GM13977 (cell line): ENCODE measurements at regions not wholly inside any gene's neighbourhood (a gene's known extent, or its start where the extent isn't known, plus 50 kb on each side); places are given as distances from the start of the nearest gene placed in this dataset.

ENCODE experiments used
- DNase-seq: peaks from one replicate; pipeline ENCODE4 v3.0.0; 2012; ENCODE audit warnings: low spot score
- in situ Hi-C: fragments of 300-500 bp; cut with MboI; formaldehyde crosslinking; loops from one replicate; pipeline ENCODE4 v1.12.0; 2022; ENCODE audit warnings: low sequenced_read_pairs, low pct_unique_long_range_greater_than_20kb, mixed read lengths, inconsistent platforms; ENCODE audit not compliant: unreplicated experiment
- TF ChIP-seq, protein P1 (sequence below): IDR thresholded peaks from 2 replicates; pipeline ENCODE4 v1.5.1; 2012; ENCODE audit warnings: mild to moderate bottlenecking, control low read depth; ENCODE audit not compliant: insufficient read depth; ENCODE audit errors: extremely low read depth, missing control alignments

DNA sequence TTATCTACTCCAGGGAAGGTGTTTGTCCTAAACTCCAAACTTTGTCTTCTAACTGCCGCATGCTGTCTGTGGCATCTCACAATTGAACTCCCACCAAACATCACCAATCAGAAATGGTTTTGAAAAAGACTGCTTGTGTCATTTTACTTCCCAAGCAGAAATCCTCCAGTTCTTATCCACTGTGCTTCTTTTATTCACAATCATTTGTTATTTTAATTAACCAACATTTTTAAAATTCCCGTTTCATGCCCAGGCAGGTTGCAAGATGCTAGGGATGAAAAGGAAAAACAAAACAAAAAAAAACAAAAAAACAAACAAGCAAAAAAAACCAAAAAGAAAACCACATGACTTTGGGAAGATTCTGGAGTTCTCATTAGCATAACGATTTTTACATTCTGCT lies 63.5 kb upstream of the RAB27B start:
- TF ChIP-seq, protein P1, sequence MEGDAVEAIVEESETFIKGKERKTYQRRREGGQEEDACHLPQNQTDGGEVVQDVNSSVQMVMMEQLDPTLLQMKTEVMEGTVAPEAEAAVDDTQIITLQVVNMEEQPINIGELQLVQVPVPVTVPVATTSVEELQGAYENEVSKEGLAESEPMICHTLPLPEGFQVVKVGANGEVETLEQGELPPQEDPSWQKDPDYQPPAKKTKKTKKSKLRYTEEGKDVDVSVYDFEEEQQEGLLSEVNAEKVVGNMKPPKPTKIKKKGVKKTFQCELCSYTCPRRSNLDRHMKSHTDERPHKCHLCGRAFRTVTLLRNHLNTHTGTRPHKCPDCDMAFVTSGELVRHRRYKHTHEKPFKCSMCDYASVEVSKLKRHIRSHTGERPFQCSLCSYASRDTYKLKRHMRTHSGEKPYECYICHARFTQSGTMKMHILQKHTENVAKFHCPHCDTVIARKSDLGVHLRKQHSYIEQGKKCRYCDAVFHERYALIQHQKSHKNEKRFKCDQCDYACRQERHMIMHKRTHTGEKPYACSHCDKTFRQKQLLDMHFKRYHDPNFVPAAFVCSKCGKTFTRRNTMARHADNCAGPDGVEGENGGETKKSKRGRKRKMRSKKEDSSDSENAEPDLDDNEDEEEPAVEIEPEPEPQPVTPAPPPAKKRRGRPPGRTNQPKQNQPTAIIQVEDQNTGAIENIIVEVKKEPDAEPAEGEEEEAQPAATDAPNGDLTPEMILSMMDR, result no peak
- in situ Hi-C loops, result no loop called here
- DNase-seq, result no peak

DNA sequence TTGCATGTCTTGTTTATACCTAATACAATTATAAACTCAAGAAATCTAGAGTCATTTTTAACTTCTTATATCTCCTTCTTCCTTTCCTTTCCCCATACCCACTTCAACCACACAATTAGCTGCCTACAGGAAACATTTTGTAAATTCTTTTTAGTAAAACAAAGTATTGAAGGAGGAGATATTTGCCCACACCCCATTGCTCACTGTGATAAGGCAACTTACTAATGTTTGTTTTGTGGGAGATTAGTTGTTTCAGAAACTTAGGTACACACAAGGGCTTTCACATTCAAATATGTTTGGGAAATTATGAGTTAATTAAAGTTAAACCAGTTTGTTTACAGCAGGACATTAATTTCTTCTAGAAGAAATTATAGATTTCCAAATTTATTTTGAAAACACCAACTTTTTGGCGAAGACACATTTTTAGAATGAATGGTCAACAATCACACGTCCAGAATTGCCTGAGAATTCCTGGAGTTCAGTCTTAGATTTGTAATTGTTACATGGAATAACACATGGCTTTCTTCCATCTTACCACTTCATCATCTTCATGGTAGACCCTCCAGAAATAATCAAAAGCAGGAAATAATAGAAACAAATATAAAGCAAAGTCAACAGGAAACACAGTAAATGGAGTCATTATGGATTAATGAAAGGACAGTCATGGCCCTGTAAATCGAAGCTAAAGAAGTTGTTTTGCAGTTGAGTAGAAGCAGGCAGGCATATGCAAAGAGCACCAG lies 62.5 kb upstream of the RAB27B start:
- in situ Hi-C loops, result no loop called here
- DNase-seq, result no peak

DNA sequence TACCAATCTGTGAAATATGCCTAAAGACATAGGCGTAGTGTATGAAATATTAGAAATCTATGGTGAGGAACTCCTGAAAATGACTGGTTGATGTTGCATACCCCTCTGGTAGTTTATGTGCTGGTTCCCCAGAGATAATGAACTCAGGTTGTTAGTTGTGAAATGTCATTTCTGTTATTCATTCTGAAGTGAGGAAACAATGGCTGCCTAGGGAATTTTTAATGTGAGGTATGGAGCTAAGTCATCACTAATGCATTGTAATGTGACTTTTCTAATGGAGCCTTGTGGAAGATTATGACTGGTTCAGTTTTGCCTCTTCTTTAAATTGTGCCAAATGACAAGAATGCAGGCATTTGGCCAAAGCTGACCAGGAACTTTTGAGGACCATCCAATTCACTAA lies 61.6 kb upstream of the RAB27B start:
- in situ Hi-C loops, result no loop called here
- TF ChIP-seq, protein P1, result no peak
- no peak for DNase-seq

More for the DNA sequence above, 62.5 kb upstream of the RAB27B start:
- TF ChIP-seq, protein P1, result no peak

DNA sequence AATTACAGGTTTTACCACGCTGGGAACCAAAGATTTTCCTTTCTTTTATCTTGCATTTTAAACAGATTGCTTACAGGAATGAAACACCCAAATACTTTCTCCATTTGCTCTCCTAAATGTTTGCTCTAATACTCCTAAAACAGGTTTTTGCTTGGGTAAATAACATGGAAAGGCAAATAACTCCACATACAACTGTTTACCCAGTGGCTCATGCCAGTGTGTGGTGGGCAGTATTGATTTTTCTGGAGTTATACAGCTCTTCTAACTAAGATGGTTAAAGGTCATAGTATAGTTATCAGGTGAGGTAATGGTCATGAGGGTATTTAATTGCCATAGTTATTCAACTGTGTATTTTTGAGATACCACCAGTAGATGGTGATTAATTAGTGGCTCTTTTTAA lies 61.2 kb upstream of the RAB27B start:
- in situ Hi-C loops, result no loop called here
- TF ChIP-seq, protein P1, result no peak
- no peak for DNase-seq

DNA sequence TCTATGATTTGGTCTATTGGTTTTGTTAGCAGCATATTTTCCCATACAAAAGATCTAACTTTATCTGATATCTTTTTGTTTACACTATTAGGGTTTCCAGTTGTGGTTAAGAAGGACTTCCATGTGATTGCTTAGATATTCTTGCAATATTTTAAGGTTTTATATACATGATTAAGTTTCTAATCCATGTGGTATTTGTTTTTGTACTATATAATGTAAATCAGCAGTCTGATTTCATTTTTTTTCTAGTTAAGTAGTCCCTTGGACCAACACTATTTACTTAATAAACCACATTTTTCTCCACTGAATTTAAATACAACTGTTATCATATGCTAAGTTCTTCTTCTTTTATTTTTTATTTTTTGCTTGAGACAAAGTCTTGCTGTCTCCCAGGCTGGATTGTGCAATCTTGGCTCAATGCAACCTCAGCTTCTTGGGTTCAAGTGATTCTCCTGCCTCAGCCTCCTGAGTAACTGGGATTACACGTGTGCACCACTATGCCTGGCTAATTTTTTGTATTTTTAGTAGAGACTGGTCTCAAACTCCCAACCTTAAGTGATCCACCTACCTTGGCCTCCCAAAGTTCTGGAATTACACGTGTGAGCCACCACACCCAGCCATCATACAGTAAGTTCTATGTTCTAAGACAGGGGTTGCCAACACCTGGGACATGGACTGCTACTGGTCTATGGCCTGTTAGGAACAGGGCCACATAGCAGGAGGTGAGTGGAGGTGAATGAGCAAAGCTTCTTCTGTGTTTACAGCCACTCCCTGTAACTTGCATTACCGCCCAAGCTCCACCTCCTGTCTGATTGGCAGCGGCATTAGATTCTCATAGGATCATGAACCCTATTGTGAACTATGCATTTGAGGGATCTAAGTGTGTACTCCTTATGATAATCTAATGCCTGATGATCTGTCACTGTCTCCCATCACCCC lies 58.5 kb upstream of the RAB27B start:
- DNase-seq, result no peak
- in situ Hi-C loops, result no loop called here

DNA sequence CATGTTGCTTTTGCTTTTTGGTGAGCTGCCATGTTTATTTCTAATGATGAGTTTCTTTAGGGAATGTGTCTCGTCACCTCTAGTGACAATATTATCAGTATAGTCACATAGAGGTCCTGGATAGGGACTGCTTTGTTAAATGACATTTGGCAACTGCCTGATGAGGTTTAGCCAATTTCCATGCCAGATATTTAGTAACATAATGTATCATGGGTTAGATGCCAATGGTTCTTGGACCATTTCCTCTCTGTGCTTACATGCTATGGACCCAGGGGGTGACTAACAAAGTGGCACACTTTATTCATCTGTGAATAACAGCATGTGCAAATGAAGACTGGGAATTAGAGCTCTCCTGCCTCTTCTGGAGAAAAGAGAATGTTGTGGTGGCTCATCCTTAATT lies 56.2 kb upstream of the RAB27B start:
- no peak for DNase-seq
- TF ChIP-seq, protein P1, result no peak
- in situ Hi-C loops, result no loop called here

More for the DNA sequence above, 58.5 kb upstream of the RAB27B start:
- TF ChIP-seq, protein P1, result no peak
